GM23338 (cell line): ENCODE measurements at regions not wholly inside any gene's neighbourhood (a gene's known extent, or its start where the extent isn't known, plus 50 kb on each side); places are given as distances from the start of the nearest gene placed in this dataset.

Source experiments
- ATAC-seq: fragments of 200-7000 bp; cut with Tn5 transposase; 3 replicates; pipeline ENCODE4 v1.9.1; 2020
- DNase-seq: peaks from one replicate; pipeline ENCODE4 v3.0.0-alpha.2; 2015; ENCODE audit warnings: low spot score
- H2AFZ ChIP-seq: fragments of 200-600 bp; sonication (generic); 2 replicates; pipeline ENCODE4 v1.8.0; 2016; ENCODE audit warnings: antibody characterized with exemption, mild to moderate bottlenecking, moderate library complexity
- H3F3A ChIP-seq: fragments of 200-600 bp; sonication (generic); replicated peaks from 2 replicates; pipeline ENCODE4 v1.8.0; 2017; ENCODE audit warnings: antibody characterized with exemption, mixed run types, low read depth
- H3K27ac ChIP-seq: fragments of 200-600 bp; sonication (generic); 2 replicates; pipeline ENCODE4 v1.6.1; 2016; ENCODE audit warnings: low read depth
- H3K27me3 ChIP-seq: fragments of 200-600 bp; sonication (generic); 2 replicates; pipeline ENCODE4 v1.8.0; 2016; ENCODE audit warnings: mild to moderate bottlenecking, mixed run types, moderate library complexity; ENCODE audit not compliant: insufficient read depth
- H3K36me3 ChIP-seq: fragments of 200-600 bp; sonication (generic); 2 replicates; pipeline ENCODE4 v1.8.0; 2016; ENCODE audit warnings: mild to moderate bottlenecking; ENCODE audit not compliant: insufficient read depth
- H3K4me1 ChIP-seq: fragments of 200-600 bp; sonication (generic); 2 replicates; pipeline ENCODE4 v1.8.0; 2016; ENCODE audit warnings: mild to moderate bottlenecking, moderate library complexity; ENCODE audit not compliant: insufficient read depth
- H3K4me2 ChIP-seq: fragments of 200-600 bp; sonication (generic); 2 replicates; pipeline ENCODE4 v1.7.1; 2017; ENCODE audit warnings: mixed run types
- H3K4me3 ChIP-seq: fragments of 200-600 bp; sonication (generic); 2 replicates; pipeline ENCODE4 v1.6.1; 2016; ENCODE audit warnings: mixed run types
- H3K79me2 ChIP-seq: fragments of 200-600 bp; sonication (generic); replicated peaks from 2 replicates; pipeline ENCODE4 v1.8.0; 2017; ENCODE audit warnings: mild to moderate bottlenecking; ENCODE audit not compliant: insufficient read depth
- H3K9me2 ChIP-seq: fragments of 200-600 bp; sonication (generic); 2 replicates; pipeline ENCODE4 v1.8.0; 2017; ENCODE audit not compliant: insufficient read depth
- H4K20me1 ChIP-seq: fragments of 200-600 bp; sonication (generic); replicated peaks from 2 replicates; pipeline ENCODE4 v1.8.0; 2017; ENCODE audit warnings: mild to moderate bottlenecking; ENCODE audit not compliant: insufficient read depth
- H3K27ac Mint-ChIP-seq: 2 replicates; pipeline ENCODE4 v1.8.0; 2020; ENCODE audit warnings: inconsistent platforms, mild to moderate bottlenecking, moderate library complexity, mixed read lengths
- H3K27me3 Mint-ChIP-seq: 3 replicates; pipeline ENCODE4 v1.8.0; 2022; ENCODE audit warnings: low read depth, mild to moderate bottlenecking, moderate library complexity, mixed read lengths, inconsistent platforms; ENCODE audit not compliant: insufficient read depth, poor library complexity
- H3K36me3 Mint-ChIP-seq: 3 replicates; pipeline ENCODE4 v1.8.0; 2021; ENCODE audit warnings: low read depth, mild to moderate bottlenecking, inconsistent platforms, moderate library complexity, mixed read lengths
- H3K4me1 Mint-ChIP-seq: 3 replicates; pipeline ENCODE4 v1.8.0; 2020; ENCODE audit warnings: mild to moderate bottlenecking, inconsistent platforms, mixed read lengths
- H3K4me3 Mint-ChIP-seq: 3 replicates; pipeline ENCODE4 v1.8.0; 2021; ENCODE audit warnings: moderate library complexity, mild to moderate bottlenecking, inconsistent platforms, mixed read lengths
- H3K9me3 Mint-ChIP-seq: 3 replicates; pipeline ENCODE4 v1.8.0; 2020; ENCODE audit warnings: moderate library complexity, mild to moderate bottlenecking, inconsistent platforms, mixed read lengths
- CREB1 ChIP-seq: fragments of 250-450 bp; sonication (Bioruptor Pico); IDR thresholded peaks from 2 replicates; pipeline ENCODE4 v1.5.0; 2020; ENCODE audit warnings: low read depth, mild to moderate bottlenecking, moderate library complexity
- CTCF ChIP-seq, 2 experiments: fragments of 200-600 bp in 1 of 2; sonication (generic) in 1 of 2; conservative IDR thresholded peaks; 2 replicates each; pipeline versions ENCODE4 v1.5.1 to v1.6.1; 2016 to 2017; ENCODE audit warnings: antibody characterized with exemption in 2 of 2, low read depth in 2 of 2, mild to moderate bottlenecking in 2 of 2, moderate library complexity in 1 of 2
- EZH2 ChIP-seq: fragments of 200-600 bp; sonication (generic); IDR thresholded peaks from one replicate; pipeline ENCODE4 v1.8.0; 2017; ENCODE audit warnings: antibody characterized with exemption, mild to moderate bottlenecking, low read depth; ENCODE audit not compliant: unreplicated experiment
- EZH2phosphoT487 ChIP-seq: fragments of 200-600 bp; sonication (generic); IDR thresholded peaks from one replicate; pipeline ENCODE4 v1.8.1; 2018; ENCODE audit warnings: antibody characterized with exemption; ENCODE audit not compliant: unreplicated experiment
- NANOG ChIP-seq: IDR thresholded peaks from 2 replicates; pipeline ENCODE4 v1.6.1; 2016; ENCODE audit warnings: antibody characterized with exemption, borderline replicate concordance
- POLR2AphosphoS5 ChIP-seq: IDR thresholded peaks from 2 replicates; pipeline ENCODE4 v1.6.1; 2016; ENCODE audit warnings: antibody characterized with exemption, low read depth
- REST ChIP-seq: IDR thresholded peaks from one replicate; pipeline ENCODE4 v1.6.1; 2018; ENCODE audit warnings: antibody characterized with exemption; ENCODE audit not compliant: unreplicated experiment
- STAT1 ChIP-seq: IDR thresholded peaks from one replicate; pipeline ENCODE4 v1.6.1; 2016; ENCODE audit warnings: antibody characterized with exemption; ENCODE audit not compliant: unreplicated experiment
- TF ChIP-seq, protein P1 (sequence below): fragments of 250-450 bp; sonication (Bioruptor Pico); IDR thresholded peaks from 2 replicates; pipeline ENCODE4 v1.5.0; 2020; ENCODE audit warnings: mild to moderate bottlenecking, moderate library complexity
- TF ChIP-seq, protein P2 (sequence below): IDR thresholded peaks from 2 replicates; pipeline ENCODE4 v1.6.1; 2016; ENCODE audit warnings: antibody characterized with exemption

DNA sequence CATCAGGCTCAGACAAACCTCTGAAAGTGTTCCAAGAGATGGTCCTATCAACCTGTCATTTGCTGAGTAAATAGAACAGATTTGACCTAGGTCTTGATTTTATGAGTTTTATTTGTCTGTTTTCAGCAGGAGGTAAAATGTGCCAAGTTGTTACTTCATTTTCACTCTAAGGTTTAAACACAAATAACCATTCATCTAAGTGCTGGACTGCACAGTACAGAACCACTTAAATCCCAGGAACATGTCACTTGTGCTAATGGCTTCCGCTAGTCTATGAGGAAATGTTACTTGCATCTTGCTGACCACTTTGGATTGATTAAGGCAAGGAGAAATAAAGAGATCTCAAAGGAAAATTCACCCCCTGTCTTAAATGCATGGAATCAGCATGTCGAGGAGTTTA lies 660.7 kb downstream of the SMARCA1 start:
- H3K27ac Mint-ChIP-seq: no peak overlapping the region

More for the DNA sequence above, 660.7 kb downstream of the SMARCA1 start:
- H3K36me3 Mint-ChIP-seq: no peaks in the 10 kb centered on the region
- peaks cover 10% of the 10 kb centered on the region for H3K4me1 Mint-ChIP-seq
- no peak overlapping the region for H3K4me2 ChIP-seq
- ATAC-seq: no peak
- no peaks in the 10 kb centered on the region for H3K79me2 ChIP-seq
- no peak for DNase-seq
- H2AFZ ChIP-seq: no peak overlapping the region
- H3K4me3 Mint-ChIP-seq: no peak overlapping the region
- H3F3A ChIP-seq: no peaks in the 10 kb centered on the region
- no peaks in the 10 kb centered on the region for H3K27me3 Mint-ChIP-seq
- no peak overlapping the region for H3K4me3 ChIP-seq
- no peaks in the 10 kb centered on the region for H3K9me3 Mint-ChIP-seq
- H3K4me1 ChIP-seq: peaks cover 8% of the 10 kb centered on the region
- H4K20me1 ChIP-seq: no peaks in the 10 kb centered on the region
- H3K27ac ChIP-seq: no peak overlapping the region
- TF ChIP-seq, protein P1, sequence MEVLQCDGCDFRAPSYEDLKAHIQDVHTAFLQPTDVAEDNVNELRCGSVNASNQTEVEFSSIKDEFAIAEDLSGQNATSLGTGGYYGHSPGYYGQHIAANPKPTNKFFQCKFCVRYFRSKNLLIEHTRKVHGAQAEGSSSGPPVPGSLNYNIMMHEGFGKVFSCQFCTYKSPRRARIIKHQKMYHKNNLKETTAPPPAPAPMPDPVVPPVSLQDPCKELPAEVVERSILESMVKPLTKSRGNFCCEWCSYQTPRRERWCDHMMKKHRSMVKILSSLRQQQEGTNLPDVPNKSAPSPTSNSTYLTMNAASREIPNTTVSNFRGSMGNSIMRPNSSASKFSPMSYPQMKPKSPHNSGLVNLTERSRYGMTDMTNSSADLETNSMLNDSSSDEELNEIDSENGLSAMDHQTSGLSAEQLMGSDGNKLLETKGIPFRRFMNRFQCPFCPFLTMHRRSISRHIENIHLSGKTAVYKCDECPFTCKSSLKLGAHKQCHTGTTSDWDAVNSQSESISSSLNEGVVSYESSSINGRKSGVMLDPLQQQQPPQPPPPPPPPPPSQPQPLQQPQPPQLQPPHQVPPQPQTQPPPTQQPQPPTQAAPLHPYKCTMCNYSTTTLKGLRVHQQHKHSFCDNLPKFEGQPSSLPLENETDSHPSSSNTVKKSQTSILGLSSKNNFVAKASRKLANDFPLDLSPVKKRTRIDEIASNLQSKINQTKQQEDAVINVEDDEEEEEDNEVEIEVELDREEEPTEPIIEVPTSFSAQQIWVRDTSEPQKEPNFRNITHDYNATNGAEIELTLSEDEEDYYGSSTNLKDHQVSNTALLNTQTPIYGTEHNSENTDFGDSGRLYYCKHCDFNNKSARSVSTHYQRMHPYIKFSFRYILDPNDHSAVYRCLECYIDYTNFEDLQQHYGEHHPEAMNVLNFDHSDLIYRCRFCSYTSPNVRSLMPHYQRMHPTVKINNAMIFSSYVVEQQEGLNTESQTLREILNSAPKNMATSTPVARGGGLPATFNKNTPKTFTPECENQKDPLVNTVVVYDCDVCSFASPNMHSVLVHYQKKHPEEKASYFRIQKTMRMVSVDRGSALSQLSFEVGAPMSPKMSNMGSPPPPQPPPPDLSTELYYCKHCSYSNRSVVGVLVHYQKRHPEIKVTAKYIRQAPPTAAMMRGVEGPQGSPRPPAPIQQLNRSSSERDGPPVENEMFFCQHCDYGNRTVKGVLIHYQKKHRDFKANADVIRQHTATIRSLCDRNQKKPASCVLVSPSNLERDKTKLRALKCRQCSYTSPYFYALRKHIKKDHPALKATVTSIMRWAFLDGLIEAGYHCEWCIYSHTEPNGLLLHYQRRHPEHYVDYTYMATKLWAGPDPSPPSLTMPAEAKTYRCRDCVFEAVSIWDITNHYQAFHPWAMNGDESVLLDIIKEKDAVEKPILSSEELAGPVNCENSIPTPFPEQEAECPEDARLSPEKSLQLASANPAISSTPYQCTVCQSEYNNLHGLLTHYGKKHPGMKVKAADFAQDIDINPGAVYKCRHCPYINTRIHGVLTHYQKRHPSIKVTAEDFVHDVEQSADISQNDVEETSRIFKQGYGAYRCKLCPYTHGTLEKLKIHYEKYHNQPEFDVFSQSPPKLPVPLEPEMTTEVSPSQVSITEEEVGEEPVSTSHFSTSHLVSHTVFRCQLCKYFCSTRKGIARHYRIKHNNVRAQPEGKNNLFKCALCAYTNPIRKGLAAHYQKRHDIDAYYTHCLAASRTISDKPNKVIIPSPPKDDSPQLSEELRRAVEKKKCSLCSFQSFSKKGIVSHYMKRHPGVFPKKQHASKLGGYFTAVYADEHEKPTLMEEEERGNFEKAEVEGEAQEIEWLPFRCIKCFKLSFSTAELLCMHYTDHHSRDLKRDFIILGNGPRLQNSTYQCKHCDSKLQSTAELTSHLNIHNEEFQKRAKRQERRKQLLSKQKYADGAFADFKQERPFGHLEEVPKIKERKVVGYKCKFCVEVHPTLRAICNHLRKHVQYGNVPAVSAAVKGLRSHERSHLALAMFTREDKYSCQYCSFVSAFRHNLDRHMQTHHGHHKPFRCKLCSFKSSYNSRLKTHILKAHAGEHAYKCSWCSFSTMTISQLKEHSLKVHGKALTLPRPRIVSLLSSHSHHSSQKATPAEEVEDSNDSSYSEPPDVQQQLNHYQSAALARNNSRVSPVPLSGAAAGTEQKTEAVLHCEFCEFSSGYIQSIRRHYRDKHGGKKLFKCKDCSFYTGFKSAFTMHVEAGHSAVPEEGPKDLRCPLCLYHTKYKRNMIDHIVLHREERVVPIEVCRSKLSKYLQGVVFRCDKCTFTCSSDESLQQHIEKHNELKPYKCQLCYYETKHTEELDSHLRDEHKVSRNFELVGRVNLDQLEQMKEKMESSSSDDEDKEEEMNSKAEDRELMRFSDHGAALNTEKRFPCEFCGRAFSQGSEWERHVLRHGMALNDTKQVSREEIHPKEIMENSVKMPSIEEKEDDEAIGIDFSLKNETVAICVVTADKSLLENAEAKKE (CRISPR knock-in tag): no peak
- TF ChIP-seq EZH2 (no peak), REST (no peak), EZH2phosphoT487 (no peak), NANOG (no peak), STAT1 (no peak), CTCF (conservative IDR thresholded peaks at IDR 0.05; ENCODE audit: low read depth in 2 of 2) (no peak), CREB1 (CRISPR knock-in tag) (no peak), POLR2AphosphoS5 (no peak)
- TF ChIP-seq, protein P2, sequence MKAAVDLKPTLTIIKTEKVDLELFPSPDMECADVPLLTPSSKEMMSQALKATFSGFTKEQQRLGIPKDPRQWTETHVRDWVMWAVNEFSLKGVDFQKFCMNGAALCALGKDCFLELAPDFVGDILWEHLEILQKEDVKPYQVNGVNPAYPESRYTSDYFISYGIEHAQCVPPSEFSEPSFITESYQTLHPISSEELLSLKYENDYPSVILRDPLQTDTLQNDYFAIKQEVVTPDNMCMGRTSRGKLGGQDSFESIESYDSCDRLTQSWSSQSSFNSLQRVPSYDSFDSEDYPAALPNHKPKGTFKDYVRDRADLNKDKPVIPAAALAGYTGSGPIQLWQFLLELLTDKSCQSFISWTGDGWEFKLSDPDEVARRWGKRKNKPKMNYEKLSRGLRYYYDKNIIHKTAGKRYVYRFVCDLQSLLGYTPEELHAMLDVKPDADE: no peak
- no peaks in the 10 kb centered on the region for H3K27me3 ChIP-seq
- H3K36me3 ChIP-seq: no peaks in the 10 kb centered on the region
- no peaks in the 10 kb centered on the region for H3K9me2 ChIP-seq
